NCI-H82 (cell line): ENCODE measurements at regions not wholly inside any gene's neighbourhood (a gene's known extent, or its start where the extent isn't known, plus 50 kb on each side); places are given as distances from the start of the nearest gene placed in this dataset.

ENCODE experiments used
- DNase-seq: peaks from one replicate; lab custom pipeline; 2025; lab: John Stamatoyannopoulos, UW

DNA sequence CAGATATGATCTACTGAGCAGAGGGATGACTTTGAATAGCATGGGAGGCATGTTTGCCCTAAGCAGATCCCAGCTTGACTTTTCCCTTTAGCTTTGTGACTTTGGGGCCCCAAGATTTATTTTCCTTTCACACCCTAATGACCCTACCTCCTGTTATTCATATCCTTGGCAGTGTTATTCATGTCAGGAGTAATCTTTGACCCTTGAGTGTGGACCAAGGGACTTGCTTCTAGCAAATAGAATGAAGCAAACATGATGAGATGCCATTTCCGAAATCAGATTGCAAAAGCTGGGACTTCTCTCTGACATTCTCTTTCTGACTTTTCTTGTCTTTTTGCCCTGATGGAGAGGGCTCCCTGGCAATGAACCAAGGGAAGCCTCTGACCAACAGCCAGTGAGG is 415.4 kb upstream of the PROK2 start:
- no peak for DNase-seq

DNA sequence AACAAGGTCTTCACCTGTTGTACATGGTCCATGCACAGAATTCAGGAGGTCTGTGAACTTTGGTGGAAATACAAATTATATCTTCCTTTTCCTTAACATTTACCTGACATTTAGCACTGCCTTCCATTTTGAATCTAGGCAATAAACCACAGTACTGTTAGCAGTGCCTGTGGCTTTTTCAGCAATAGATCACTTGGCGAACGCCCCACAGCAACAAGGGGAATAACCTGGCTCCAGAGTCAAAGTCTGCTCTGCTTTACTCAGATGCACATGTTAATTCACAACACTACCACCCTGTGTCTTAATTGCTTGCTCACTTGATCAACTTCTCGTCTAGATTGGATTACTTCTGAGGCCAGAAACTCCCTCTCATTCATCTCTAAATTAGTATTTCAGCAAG is 414.6 kb upstream of the PROK2 start:
- DNase-seq = no peak

- peak; percentile 1 for DNase-seq
Measured at GRCh38 chr3:72196377-72196929, 411.5 kb upstream of the PROK2 start.

- no peak for DNase-seq
Measured at GRCh38 chr3:72195895-72196294, 410.9 kb upstream of the PROK2 start.

GRCh38 chr3:72194458-72194857 is 409.5 kb upstream of the PROK2 start:
- DNase-seq = no peak

GRCh38 chr3:72193771-72194430 is 409.0 kb upstream of the PROK2 start:
- DNase-seq = no peak

DNA sequence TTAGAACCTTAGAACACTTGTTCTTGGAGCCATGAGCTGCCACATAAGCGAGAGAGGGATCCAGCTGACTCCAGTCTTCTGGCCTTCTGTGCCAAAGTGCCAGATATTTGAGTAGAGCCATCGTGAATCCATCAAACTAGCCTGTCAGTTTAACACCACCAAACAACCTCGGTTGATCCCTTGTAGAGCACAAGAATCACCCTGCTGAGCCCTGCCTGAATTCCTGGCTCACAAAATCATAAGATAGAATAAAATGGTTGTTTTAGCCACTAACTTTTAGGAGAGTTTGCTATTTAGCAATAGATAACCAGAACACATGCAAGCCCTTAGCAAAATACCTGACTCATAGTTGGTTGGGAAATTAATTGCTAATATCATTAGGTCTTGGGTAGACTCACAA is 407.6 kb upstream of the PROK2 start:
- no peak for DNase-seq

DNA sequence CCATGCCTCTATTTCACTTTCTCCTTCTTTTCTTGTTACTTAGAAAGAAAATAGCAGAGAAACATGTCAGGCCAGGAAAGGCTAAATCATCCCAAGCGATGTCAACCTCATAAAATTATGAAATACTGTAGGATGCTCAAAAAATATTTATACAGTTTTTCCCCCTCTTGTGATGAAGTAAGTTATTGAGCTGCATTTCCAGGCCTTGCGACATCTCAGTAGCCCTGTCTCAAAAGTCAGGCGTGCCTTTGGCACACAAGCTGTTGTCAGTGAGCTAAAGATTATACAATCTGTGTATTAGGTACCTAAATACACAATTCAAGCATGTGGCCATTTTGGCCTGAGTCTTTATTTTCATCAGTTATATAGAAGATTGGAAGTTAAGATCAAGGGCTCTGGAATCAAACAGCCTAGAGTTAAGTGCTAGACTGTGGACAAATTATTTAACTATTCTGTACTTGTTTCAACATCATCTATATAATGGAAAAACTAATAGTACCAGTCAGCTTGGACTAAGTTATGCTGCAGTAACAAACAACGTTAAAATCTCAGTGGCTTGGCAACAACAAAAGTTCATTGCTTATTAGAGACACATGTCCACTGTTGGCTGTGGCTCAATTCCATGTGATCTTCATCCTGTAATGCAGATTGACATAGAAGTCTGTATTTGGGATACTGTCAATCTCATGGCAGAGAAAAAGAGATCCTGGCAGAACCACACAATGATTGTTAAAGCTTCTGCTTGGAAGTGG is 406.4 kb upstream of the PROK2 start:
- DNase-seq = no peak

DNA sequence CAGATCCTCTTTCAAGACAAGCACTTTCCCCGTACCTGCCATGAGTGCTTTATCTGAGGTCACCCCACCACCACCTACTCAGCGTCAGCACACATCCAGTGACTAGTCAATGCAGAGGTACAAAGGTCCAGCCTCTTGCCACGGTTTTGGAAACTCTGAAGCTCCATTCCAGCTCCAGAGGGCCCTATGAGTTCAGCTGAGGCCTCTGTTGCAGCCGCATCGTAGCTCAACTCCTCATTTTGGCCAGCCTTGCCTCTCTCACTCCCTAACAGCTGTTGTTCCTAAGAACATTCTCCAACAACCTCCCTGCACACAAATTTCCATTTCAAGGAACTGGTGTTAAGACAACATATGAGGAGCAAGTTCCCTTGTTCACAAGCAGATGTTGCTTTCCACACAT is 405.1 kb upstream of the PROK2 start:
- no peak for DNase-seq

DNA sequence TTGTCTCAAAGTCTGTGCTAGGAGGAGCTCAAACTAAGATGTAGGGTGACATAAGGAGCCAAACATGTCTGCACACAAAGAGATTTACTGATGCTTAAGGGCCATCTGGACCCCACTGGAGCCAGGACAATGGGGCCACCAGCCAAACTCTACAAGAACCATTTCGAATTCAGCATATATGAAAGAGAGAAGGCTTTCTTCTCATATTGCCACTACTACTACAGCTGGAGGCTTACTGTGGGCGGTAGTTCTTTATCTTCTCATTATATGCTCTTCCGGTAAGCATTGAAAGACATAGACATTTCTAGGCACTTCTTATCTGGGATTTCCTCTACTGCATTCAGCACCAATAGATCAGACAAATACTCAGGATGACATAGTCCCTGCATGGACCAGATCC is 404.4 kb upstream of the PROK2 start:
- DNase-seq = peak; percentile 73

- DNase-seq = no peak
Measured at GRCh38 chr3:72188536-72188935, 403.6 kb upstream of the PROK2 start.

DNA sequence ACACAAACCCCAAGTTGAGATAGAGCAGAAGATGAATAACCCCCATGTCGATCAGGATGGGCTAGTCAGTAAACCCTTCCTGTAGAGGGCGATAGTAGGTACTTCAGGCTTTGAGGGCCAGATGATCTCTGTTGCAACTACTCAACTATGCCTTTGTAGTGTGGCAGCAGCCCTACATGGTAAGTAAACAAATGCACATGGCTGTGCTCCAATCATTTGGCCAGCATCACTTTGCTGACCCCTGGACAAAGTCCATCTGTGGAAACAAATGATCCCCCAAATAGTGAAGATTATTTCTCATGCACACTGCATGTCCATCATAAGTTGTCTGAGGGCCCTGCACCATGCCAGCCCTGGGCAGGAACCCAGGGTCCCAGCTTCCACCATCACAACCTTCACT is 402.2 kb upstream of the PROK2 start:
- DNase-seq = peak; percentile 32

- DNase-seq = no peak
Measured at GRCh38 chr3:72186400-72186855, 401.5 kb upstream of the PROK2 start.

- DNase-seq = no peak
Measured at GRCh38 chr3:72185549-72186399, 400.8 kb upstream of the PROK2 start.

- no peak for DNase-seq
Measured at GRCh38 chr3:72183489-72183888, 398.5 kb upstream of the PROK2 start.

DNA sequence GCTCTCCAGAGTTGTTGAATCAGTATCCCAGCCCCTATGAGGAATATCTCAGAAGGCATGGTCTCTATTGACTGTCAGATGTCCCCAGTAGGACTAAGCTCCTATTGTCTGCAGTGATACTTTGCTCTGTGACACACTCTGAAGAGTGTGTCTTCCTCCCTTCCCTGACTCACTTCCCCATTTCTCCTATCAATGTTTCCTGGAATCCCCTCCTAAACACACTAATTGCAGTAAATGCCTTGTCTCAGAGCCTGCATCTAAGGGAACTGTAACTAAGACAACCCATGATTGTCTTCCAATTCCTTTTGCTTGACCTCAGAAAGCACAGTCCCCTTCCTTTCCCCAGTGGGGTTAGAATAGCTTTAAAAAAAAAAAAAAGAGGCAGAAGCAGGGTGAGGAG is 397.3 kb upstream of the PROK2 start:
- no peak for DNase-seq

- no peak for DNase-seq
Measured at GRCh38 chr3:72181251-72181650, 396.3 kb upstream of the PROK2 start.

DNA sequence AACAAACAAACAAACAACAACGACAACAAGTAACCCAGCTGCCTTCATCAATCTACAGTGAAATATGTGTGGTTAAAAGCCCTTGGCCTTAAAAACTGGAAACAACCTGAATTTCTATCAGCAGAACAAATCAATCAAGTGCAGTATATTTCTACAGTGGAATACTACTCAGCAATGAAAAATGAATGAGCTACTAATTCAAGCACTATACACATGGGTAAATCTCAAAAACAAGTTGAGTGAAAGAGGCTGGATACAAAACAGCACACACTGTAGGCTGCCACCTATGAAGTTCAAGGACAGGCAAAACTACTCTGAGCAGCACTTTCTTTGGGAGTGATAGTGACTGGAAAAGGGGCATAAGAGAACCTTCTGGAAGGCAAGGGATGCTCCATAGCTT is 395.5 kb upstream of the PROK2 start:
- no peak for DNase-seq

GRCh38 chr3:72179107-72179464 is 394.1 kb upstream of the PROK2 start:
- DNase-seq = no peak

DNA sequence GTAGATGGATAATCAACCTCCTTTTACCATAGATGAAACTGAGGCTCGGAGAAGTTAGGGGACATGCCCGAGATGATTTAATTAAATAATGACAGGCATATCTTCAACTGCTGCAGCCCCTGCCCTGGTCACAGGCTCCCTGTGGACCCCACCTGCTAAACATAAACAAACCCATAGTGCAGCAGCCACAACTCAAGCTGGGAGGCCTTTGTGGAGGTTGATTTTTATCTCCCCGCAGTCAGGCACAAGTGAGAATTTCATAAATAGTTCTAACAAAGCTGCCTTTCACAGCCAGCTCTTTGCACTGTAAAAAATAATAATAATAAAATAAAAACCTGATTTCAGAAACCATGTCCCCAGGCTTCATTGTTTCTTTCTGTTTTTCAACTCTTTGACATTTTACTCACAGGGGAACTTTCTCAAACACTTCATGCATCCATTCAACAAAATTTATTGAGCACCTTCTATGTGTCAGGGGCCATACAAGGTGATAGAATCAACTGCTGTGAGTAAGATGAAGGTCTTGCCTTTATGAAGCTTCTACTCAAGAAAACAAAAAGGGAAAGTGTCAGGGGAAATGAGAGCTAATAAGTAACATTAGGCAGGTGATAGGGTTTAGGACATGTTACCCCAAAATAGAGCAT is 393.6 kb upstream of the PROK2 start:
- DNase-seq = no peak

DNA sequence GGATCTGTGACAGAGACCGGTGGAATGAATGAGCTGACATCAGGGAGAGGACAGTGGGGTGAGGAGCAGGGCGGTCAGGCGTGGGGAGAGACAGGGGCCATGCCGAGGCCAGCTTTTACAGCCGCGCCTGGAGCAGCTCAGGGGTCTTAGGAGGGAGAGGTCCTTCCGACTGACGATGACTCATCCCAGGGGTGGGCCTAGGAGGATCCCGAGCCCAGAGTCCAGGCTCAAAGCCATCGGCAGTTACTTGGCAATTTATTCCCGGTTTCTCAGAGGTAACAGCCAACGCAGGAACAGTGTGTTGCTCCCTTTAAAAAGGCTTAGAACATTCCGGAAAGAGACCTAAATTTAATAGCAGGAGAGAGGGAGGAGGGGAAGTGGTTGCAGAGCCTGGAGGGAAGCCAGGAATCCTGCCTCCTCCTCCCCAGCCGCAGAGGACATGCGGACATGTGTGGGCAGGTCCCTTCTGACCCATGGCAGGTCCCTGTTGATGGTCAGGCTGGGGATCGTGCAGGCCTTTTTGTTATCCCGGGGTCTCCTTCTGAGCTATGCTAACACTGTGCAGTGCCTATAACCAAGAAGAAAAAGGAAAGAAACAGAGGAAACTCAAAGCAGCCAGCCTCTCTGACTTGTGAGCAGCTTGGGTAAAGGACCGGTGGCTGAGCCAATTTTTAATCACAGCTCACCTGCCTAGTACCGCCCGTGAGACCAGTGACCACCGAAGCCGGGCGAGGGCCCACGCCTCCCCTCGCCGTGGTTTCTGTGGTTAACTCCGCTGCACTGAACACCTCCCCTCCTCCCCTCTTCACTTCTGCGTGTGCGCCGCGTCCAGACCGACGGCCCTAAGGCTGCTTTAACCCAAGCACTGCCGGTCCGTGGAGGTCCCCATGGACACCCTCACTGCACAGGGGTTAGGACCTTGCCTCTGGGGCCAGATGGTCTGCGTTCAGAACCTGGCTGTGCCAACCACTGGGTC is 392.4 kb upstream of the PROK2 start:
- DNase-seq = no peak
